Kidney (tissue), 13 donors: ENCODE measurements at regions not wholly inside any gene's neighbourhood (a gene's known extent, or its start where the extent isn't known, plus 50 kb on each side); places are given as distances from the start of the nearest gene placed in this dataset.

ENCODE experiments used
- DNase-seq, 5 donors: peaks; one replicate each; pipeline ENCODE4 v3.0.0-alpha.2; 2013 to 2020
- FAIRE-seq: peaks from 2 replicates; lab custom pipeline; 2012; peaks lifted over from hg19 to GRCh38; lab: Jason Lieb, UNC
- H3K27ac ChIP-seq, 2 donors: one replicate each; pipeline ENCODE4 v1.7.0; 2013; ENCODE audit warnings: low read depth in 2 of 2, low read length in 2 of 2, inconsistent platforms in 1 of 2
- H3K27me3 ChIP-seq: one replicate; pipeline ENCODE4 v1.7.1; 2013; ENCODE audit warnings: low read length, inconsistent platforms; ENCODE audit not compliant: control insufficient read depth, insufficient read depth
- H3K36me3 ChIP-seq, 3 donors: one replicate each; pipeline versions ENCODE4 v1.7.0 to v1.7.1; 2013; ENCODE audit warnings: low read length in 3 of 3, control low read depth in 1 of 3, inconsistent platforms in 1 of 3; ENCODE audit not compliant: insufficient read depth in 3 of 3, control insufficient read depth in 2 of 3
- H3K4me1 ChIP-seq, 3 donors: one replicate each; pipeline versions ENCODE4 v1.7.0 to v1.7.1; 2013; ENCODE audit warnings: low read length in 3 of 3, inconsistent platforms in 1 of 3, low read depth in 1 of 3; ENCODE audit not compliant: control insufficient read depth in 2 of 3, insufficient read depth in 2 of 3
- H3K4me3 ChIP-seq, 3 donors: one replicate each; pipeline versions ENCODE4 v1.7.0 to v1.8.1; 2013; ENCODE audit warnings: low read length in 3 of 3, control low read depth in 1 of 3, inconsistent platforms in 1 of 3
- H3K9ac ChIP-seq, 3 donors: one replicate each; pipeline versions ENCODE4 v1.7.0 to v1.7.1; 2013; ENCODE audit warnings: low read length in 3 of 3, control low read depth in 1 of 3, inconsistent platforms in 1 of 3
- H3K9me3 ChIP-seq, 3 donors: one replicate each; pipeline versions ENCODE4 v1.7.0 to v1.7.1; 2013; ENCODE audit warnings: low read length in 3 of 3, control low read depth in 1 of 3, inconsistent platforms in 1 of 3; ENCODE audit not compliant: control insufficient read depth in 2 of 3, insufficient read depth in 1 of 3
- intact Hi-C: fragments of 100-400 bp; cut with DNase I; formaldehyde crosslinking; loops from one replicate; pipeline ENCODE4 v1.11.1; 2022
- TF ChIP-seq, protein P1 (sequence below): IDR thresholded peaks from 3 replicates; pipeline ENCODE4 v1.5.1; 2012; ENCODE audit warnings: mild to moderate bottlenecking, moderate library complexity, borderline replicate concordance; ENCODE audit not compliant: insufficient read depth; ENCODE audit errors: extremely low read depth
- donor health status: control.
- donor health status: control.
- donor health status: control.
- donor health status: control.
- donor health status: control.
- donor health status: DM: yes; HTN: yes; CAD: no.
- donor health status: Normal renal cell carcinoma (clear cell type).

DNA sequence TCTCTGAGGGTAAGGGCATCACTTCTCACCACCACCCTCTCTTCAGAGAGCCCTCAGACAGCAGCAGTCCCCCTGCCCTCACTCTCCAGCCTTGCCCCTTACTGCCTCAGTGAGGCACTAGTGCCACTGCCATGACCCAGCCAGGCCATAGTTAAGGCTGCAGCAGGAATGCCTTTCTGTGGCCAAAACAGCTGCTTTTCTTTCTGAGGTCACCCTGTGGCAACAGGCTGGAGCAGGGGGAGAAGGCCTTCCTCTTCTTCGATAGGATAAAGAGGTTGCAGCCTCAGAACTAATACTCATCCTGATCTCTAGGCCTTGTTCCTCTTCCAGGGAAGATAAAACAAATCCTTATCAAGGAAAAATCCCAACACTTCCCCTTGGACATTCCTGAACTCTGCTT, 56.8 kb upstream of the ECI2 start:
- Histone ChIP-seq H3K9me3 (no peaks in the 10 kb centered on the region), H3K36me3 (no peaks in the 10 kb centered on the region), H3K4me3 (no peak overlapping the region), H3K4me1 (no peaks in the 10 kb centered on the region), H3K27me3 (no peaks in the 10 kb centered on the region), H3K27ac (no peak overlapping the region), H3K9ac (no peak overlapping the region)
- DNase-seq (no peak), FAIRE-seq (no peak)
- intact Hi-C loops, result no loop called here
- TF ChIP-seq, protein P1, sequence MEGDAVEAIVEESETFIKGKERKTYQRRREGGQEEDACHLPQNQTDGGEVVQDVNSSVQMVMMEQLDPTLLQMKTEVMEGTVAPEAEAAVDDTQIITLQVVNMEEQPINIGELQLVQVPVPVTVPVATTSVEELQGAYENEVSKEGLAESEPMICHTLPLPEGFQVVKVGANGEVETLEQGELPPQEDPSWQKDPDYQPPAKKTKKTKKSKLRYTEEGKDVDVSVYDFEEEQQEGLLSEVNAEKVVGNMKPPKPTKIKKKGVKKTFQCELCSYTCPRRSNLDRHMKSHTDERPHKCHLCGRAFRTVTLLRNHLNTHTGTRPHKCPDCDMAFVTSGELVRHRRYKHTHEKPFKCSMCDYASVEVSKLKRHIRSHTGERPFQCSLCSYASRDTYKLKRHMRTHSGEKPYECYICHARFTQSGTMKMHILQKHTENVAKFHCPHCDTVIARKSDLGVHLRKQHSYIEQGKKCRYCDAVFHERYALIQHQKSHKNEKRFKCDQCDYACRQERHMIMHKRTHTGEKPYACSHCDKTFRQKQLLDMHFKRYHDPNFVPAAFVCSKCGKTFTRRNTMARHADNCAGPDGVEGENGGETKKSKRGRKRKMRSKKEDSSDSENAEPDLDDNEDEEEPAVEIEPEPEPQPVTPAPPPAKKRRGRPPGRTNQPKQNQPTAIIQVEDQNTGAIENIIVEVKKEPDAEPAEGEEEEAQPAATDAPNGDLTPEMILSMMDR, result no peak

DNA sequence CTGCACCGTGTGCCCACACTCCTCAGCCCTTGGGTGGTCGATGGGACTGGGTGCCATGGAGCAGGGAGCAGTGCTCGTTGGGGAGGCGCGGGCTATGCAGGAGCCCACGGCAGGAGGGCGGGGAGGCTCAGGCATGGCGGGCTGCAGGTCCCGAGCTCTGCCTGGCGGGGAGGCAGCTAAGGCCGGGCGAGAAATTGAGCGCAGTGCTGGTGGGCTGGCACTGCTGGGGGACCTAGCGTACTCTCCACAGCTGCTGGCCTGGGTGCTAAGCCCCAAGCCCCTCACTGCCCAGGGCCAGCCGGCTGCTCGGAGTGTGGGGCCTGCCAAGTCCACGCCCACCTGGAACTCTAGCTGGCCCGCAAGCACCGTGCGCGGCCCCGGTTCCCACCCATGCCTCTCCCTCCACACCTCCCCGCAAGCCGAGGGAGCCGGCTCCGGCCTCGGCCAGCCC, 55.9 kb upstream of the ECI2 start:
- no peaks in the 10 kb centered on the region for H3K36me3 ChIP-seq
- no peak overlapping the region for H3K27ac ChIP-seq
- TF ChIP-seq, protein P1, result no peak
- no peaks in the 10 kb centered on the region for H3K9me3 ChIP-seq
- H3K9ac ChIP-seq, result no peak overlapping the region
- intact Hi-C loops, result no loop called here
- no peak for FAIRE-seq
- H3K4me3 ChIP-seq, result no peak overlapping the region
- no peaks in the 10 kb centered on the region for H3K27me3 ChIP-seq
- DNase-seq, result no peak
- H3K4me1 ChIP-seq, result no peaks in the 10 kb centered on the region

DNA sequence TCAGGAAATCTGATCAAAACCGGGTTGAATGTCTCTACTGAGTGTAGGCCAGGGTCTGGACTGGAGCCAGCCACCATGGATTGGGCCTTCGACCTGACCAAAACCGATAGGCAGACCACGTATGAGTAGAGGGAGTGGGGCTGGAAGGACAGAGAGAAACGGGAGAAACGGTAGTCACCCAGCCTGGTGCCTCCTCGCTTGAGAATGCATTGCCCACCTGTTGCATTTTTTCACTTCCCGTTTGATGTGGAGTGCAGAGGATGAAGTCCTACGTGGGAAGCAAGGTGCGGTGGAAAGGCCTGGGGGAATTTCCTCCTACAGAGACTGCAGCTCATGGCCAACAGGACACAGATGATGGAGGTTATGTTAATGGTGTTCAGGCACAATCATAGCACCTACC, 53.9 kb upstream of the ECI2 start:
- H3K9ac ChIP-seq, result no peak overlapping the region
- FAIRE-seq, result no peak
- no peaks in the 10 kb centered on the region for H3K36me3 ChIP-seq
- no peak overlapping the region for H3K4me3 ChIP-seq
- intact Hi-C loops, result no loop called here
- H3K27me3 ChIP-seq, result no peaks in the 10 kb centered on the region
- TF ChIP-seq, protein P1, result no peak
- DNase-seq, result no peak
- no peaks in the 10 kb centered on the region for H3K9me3 ChIP-seq
- H3K27ac ChIP-seq, result no peak overlapping the region
- H3K4me1 ChIP-seq, result no peaks in the 10 kb centered on the region

DNA sequence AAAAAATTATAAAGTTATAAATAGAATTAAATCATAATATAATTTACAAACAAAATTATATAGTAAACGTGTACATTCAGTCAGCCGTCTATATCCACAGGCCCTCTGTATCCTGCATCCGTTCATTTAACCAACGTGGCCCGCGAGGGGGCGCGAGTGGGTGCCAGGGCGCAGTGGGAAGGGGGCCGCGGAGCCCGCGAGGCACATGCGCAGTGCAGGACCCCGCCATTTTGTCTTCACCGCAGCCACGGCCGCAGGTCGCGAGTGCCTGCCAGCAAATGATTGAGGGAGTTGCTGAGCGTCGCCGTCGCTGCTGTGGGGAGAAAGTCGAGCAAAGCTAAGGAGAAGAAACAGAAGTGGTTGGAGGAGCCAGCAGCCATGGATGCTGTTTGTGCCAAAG, 53.4 kb upstream of the ECI2 start:
- intact Hi-C loops, result no loop called here

More for the DNA sequence above, 53.4 kb upstream of the ECI2 start:
- no peak for FAIRE-seq
- Histone ChIP-seq H3K4me3 (no peak overlapping the region), H3K36me3 (no peaks in the 10 kb centered on the region), H3K27me3 (no peaks in the 10 kb centered on the region), H3K9me3 (no peaks in the 10 kb centered on the region), H3K9ac (no peak overlapping the region), H3K4me1 (no peaks in the 10 kb centered on the region), H3K27ac (no peak overlapping the region)
- no peak for DNase-seq
- TF ChIP-seq, protein P1, result no peak
